ENCODE measurements at regions not wholly inside any gene's neighbourhood (a gene's known extent, or its start where the extent isn't known, plus 50 kb on each side); places are given as distances from the start of the nearest gene placed in this dataset.
"Not testable (repeated sequence)": the region's sequence is repeated elsewhere in the genome, so short reads cannot be mapped to it uniquely, and the experiment has no call there.

DNA sequence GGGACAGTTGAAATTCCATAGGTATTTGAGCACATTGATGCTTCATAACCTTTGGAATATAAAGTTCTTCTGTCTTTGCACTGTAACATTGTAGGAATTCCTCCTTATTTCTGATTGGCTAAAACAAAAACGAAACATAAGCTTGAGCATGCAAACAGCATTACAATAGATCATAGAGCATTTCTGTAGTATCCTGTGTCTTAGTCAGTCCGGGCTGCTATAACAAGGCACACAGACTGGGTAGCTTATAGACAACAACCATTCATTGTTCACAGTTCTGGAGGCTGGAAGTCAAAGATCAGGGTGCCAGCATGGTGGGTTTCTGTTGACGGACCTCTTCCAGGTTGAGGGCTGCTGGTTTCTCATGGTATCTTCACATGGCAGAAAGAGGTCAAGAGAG is 188.7 kb upstream of the SOX21 start:
- DNase-seq: no peak

DNA sequence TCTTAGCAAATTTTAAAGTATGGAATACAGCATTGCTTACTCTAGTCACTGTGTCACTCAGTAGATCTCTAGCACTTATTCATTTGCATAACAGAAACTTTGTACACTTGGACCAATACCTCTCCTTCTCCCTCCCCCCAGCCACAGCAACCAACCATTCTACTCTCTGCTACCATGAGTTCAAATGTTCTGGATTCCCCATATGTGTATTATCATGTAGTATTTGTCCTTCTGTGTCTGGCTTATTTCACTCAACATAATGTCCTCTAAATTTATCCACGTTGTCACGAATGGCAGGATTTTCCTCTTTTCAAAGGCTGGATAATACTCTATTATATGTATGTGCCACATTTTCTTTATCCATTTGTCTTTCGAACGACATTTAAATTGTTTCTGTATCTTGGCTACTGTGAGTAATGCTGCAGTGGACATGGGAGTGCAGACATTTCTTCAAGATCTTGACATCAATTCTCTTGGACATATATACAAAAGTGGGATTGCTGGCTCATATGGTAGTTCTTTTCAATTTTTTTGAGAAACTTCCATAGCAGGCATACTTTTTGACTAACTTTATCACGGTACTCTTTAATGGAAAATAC is 184.5 kb upstream of the SOX21 start:
- no peak for DNase-seq

DNA sequence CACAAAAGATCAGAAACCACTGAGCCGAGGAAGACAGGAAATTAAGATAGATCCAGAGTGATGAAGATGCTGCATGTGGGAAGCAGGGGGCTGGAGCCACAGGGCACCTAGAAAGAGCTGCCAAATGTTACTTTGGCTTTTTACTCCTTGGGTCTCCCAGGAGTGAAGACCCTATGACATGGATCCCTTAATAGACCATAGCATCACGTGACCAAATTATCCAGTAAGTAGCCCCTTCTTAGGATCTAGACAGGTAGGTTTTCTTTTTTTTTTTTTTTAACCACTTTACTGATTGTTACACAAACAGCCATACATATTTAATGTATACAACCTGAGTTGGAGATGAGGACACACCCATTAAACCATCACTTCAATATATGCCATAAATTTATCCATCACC is 183.9 kb upstream of the SOX21 start:
- DNase-seq: no peak

DNA sequence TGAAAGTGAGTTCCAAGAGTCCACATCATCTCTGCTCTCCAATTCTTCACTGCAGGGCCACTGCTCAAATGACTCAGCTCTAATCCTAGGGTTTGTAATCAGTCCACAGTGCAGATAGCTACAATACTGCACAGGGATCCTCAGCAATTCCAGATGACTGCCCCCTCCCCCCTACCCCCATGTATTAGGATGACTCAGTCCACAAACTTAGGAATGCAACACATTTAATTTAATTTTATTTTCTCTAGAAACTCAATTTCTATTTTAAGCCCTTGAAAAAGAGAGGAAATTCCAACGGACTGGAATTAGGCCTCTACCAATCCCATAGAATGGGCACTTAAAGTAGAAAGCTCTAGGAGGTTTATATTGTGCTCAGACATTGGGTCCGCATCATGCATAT is 173.8 kb upstream of the SOX21 start:
- DNase-seq: no peak

DNA sequence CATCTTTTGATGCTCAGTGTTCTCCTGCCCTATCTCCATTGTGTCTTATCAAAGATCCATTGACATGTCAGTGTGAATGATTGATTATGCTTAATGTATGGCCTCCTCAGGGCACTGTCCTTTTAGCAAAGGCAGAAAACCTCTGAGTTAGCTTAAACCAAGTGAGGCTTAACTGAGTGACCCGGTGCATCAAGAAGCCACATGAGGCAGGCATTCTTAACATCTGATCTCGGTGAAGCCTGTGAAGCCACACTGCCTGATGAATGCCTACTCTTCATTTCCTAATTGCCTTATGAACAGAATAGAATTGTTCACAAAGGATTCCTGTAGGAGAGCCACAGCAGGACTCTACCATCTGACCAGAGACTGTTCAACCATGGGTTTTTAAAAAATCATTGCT is 168.1 kb upstream of the SOX21 start:
- DNase-seq: no peak

DNA sequence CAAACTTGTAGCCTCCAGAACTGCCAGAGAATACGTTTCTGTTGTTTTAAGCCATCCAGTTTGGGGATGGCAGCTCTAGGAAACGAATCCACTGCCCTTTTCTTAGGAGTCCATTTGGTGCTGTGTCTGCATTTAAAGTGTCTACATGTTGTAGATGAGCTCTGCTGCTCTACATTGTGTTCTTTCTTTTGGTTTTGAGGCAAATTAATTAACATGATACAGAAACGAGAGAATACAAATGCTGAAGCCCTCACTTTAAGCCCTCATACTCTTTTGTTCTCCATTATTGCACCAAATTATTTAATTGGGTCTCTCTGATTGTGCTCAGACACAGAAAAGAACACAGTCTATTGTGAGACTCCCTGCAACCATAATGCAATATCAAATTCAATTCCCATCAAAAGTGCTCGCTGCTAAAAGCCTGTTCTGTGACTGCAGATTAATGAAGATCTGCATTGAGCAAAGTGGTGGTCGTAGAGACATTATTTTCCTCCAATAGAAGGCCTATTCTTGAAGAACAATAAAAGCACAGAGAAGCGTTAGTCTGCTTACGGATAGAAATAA is 166.3 kb upstream of the SOX21 start:
- DNase-seq: no peak

DNA sequence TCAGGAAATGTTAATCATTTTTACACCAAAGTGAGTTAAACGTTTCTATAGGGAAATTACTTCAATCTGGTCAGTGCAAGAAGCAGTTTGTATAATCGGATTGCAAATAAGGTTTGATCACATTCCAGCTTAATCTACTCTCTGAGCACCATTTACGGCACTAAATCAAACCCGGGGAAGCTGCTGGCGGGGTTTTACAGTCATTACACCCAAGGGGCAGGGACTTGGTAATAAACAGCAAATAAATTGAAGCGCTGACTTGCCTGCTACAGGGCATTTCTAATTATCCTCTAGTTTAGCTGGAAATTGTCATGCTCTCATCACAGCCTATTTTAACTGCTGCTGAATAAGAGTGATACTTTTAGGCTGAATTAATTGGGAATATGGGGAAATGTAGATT is 152.1 kb upstream of the SOX21 start:
- DNase-seq: no peak

DNA sequence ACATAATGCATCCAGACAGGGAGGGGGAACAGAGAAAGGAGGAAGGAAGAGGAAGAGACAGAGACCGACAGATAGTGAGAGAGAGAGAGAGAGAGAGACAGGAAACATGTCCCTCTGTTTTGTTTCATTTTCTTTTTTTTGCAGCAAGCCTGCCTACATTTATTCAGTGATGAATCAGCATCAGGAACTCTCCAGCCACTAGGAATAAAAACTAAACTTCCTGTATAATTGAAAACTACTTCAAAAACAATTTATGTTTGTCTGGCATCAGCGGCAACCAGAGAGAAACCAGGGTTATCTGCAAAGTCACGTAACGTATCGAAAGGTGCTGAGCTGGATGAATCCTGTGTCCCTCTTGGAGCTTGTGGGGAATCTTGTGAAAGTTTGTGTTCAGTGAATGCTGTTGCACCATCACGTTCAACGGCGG is 148.6 kb upstream of the SOX21 start:
- no peak for DNase-seq

DNA sequence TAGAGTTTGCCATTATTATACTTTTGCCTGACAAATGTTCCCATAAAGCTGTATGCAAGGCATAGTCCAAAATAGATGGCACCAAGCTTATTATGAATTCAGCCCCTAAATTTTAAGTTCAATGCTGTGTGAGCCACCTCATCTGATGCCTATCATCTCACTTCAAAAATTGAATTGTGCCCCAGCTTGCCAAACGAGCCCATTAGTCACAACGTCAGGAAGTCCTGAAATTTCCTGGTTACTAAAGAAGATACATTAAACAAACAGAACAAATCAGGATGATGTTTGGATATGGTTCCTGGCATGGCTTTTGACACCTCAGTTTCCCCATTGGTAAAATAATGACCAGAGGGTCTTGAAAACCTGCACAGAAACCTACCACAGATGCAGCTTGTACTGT is 147.5 kb upstream of the SOX21 start:
- no peak for DNase-seq

DNA sequence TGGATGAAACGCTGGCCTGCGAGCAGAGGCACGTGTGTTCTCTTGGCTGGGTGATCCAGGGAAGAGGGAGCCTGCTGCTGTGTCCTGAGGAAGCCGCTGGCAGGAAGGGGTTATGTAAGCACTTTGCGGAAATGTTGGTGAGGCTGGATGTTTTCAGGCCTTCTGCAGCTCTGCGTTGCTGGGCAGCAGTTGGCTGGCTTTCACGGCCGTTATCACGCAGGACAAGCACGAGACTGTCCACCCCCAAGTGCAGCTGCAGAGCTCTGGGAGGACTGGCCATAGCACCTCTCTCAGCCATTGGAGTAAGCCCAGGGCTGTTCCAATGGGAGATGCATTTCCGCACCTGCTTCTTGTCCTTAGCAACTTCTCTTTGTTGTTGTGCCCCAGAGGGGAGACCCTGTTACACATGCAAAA is 146.9 kb upstream of the SOX21 start:
- DNase-seq: no peak

DNA sequence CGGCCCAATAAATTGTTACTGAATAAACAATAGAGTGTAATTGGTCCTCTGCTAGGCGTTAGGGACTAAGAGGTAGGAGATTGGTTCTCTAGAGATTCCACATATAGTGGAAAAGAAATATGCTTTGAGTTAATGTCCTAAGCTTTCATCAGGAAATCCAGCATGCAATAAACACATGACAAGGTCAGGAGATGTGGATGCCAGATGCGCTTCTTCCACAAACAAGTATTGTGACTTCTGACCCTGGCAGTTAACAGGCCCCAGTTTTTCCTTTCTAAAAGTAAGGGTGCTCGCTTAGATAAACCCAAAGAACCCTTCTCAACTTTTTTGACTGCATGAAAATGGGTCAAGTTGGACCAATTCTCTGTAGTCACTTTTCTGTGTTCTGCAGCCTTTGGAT is 146.5 kb upstream of the SOX21 start:
- DNase-seq: no peak

DNA sequence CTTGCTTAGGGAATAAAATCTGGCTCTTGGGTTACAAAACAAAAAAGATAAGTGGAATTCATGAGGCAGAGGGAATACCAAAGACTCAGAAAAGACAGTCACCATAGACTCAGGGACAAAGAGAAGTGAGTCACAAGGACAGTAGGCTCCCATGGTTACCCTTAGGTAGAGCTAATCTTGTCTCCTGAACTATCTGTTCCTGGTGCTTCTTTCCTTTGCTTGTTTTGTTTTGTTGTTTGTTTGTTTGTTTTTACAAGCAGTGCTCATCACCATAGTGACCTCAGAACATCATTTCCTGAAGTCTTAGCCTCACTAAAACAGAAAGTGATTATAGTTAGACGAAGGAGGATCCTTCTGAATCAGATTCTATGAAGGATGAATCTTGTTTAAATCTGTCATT is 142.3 kb upstream of the SOX21 start:
- DNase-seq: no peak

DNA sequence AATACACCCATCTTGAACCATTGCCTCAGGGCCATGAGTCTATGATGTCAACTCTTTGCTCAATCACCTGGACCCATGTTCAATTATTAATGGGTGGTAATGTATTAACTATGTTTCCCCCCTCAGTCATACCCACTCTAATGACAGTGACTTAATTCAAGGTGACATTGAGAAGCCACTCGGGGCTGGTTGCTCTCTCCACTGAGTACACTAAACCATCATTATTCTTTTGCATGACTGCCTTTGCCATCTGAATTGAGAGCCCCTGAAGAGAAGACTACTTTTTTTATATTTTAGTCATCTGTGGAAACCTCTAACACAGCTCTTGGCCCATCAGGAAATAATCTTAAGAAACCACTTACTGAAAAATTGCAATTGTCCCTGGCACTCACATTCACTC is 139.2 kb upstream of the SOX21 start:
- DNase-seq: no peak

DNA sequence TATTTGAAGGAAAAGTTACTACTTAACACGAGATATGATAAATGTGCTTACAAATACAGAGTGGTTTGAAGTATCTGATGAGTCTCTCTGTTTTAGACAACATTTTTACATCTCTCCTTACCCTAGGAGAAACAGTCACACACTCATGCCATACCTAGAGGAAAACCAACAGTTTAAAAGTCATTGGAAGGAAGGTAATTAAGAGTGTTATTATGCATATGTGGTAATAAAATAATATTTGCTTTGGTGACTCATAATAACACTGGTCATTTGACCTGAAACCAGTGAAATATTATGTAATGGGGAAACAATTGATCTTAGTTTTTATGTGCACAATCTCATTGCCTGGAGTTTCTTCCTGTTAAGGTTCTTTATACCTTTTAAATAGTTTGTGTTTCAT is 136.9 kb upstream of the SOX21 start:
- DNase-seq: no peak

DNA sequence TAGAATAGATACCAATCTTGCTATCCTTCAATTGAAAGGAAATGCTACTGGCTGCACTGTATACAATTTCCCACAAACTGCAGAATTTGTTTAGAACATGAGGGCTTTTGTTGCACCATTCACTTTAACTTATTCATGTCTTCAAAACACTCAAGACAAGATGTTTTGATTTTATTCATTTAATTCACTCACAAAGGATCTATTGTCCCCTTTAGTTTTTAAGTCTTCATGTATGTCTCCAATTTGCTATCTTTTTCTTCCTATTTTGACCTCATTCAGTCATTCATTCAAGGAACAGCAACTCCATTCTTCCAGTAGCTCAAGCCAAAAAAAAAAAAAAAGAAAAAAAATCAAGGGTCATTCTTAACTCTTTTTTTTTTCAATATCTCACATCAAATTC is 130.6 kb upstream of the SOX21 start:
- no peak for DNase-seq

DNA sequence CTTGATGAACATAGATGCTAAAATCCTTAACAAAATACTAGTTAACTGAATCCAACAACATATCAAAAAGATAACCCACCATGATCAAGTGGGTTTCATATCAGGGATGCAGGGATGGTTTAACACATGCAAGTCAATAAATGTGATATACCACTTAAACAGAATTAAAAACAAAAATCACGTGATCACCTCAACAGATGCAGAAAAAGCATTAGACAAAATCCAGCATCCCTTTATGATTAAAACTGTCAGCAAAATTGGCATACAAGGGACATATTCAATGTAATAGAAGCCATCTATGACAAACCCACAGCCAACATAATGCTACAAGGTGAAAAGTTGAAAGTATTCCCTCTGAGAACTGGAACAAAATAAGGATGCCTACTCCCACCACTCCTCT is 124.7 kb upstream of the SOX21 start:
- DNase-seq: not testable (repeated sequence)

DNA sequence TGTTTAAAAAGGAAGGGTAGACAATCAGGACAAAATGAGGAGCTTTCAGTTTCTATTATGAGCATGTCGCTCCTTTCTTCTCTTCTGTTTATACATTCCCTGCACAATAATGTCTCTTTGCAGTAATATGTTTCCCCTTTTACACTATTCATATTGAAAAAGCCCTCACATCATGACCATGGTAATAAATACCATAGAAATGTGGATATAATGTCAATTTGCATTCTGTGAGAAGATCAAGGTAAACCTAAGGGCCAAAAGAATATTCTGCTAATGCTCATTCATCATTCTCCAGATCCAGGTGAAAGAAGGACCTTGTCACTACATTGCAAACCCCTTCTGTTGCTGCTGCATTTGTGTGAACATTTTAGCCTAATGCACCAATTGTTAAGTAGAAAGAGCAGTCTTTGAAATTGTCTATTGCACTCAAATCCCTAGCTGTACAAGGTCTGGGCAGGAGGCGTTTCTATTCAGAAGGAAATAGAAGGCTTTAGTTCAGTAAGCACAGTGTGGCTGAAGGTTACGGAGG is 117.6 kb upstream of the SOX21 start:
- DNase-seq: no peak

DNA sequence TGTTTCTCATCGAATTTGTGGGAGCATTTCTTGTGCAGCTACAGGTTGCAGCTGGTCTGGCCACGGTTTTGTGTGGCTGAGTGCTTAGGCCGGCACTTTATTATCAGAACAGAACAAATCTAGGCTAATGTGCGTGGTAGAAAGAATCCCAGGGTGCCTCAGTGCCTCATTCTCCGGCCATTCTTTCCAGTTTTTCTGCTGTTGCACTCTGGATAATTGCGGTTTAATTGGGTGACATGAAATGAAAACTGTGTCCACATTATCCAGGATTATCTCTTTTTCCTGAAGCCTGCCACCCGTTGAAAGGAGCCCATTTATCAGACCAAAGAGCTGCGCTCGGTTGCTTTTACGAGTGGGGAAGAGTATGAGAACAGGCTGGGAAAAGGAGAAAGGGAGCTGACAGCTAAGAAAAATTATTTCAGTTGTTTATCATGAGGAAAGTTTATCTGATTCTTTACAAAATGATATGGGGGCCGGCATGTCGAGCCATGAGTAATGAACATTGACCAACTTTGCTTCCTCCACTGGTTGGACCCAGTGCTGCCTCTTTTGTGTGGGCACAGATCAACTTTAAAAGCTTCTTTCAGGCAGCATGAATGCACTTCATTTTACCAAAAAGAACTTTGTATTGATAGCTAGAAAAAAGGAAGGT is 117.0 kb upstream of the SOX21 start:
- no peak for DNase-seq

DNA sequence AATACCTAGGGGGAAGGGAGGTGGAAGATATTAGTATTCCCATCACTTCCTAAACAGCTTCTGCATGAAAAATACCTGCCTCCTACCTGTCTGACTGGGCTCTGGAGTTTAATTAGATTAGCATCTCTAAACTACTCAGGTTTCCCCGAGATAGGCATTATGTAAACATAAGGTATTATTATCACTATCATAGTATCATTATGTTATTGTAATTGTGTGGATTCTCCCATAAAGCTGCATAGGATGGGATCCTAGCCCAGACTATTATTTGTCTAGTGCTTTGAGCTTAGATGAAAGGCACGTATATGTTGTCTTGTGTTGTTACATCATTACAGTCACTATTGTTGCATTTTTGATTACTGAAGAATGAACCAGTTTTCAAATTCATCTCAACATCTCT is 115.2 kb upstream of the SOX21 start:
- no peak for DNase-seq

DNA sequence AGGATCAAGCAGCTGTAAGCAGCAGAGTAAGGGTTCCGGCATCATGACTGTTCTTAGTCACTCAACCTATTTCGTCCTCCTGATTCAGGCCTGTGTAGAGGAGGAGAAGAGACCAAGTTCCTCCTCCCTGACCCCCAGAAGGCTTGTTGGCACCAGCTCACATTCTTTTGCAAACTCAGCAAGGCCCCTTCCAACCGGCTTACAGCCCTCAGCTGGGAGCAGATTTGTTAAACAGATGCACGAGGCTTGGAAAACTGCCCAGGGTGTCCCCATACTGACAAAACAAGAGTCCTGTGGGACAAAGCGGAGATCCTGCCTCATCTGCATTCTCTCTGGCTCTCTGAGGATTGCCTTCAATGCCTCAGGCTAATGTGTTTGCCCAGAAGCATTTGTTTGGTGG is 113.2 kb upstream of the SOX21 start:
- DNase-seq: no peak

DNA sequence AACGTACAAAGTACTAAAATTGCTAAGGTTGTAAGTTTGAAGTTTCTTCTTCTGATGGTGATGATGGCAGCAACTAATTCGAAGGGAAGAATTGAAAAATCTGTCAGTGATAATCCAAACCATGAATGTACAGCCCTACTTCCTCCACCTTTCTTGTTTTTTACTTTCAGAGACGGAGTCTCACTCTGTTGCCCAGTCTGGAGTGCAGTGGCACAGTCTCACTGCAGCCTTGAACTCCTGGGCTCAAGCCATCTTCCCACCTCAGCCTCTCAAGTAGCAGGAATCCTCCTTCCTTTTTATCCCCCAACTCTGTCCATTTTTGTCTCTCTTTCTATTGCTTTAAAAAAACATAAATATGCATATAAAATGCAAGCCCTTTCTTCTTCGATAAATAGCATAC is 112.3 kb upstream of the SOX21 start:
- no peak for DNase-seq

DNA sequence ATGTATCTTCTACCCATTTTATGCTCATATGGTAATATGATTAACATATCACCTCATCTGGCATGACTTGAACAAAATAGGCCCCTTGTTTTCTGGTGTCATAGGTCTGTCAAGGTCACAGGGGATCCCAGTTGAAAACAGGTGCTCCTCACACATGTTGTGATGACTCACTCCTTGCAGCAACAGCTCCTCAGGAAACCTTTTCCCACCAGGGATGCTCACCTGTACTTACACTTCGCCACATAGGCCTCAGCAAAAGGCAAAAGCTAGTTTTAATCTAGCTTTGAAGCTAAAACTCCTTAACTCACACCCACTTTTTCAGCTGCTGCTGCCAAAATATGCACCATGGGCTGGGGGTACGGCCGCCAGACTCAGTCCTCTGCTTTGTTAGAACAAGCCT is 110.0 kb upstream of the SOX21 start:
- DNase-seq: no peak

DNA sequence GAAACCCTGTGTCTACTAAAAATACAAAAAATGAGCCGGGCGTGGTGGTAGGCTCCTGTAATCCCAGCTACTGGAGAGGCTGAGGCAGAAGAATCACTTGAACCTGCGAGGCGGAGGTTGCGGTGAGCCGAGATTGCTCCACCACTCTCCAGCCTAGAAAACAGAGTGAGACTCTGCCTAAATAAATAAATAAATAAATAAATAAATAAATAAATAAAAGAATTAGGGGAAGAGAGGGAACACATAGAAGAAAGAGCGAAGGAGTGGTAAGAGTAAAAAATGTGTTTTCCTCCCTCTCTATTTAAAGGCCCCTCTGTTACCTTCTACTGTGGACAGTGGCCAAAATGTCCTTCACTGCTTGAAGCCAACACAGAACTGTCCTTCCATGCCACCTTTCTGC is 103.9 kb upstream of the SOX21 start:
- no peak for DNase-seq

DNA sequence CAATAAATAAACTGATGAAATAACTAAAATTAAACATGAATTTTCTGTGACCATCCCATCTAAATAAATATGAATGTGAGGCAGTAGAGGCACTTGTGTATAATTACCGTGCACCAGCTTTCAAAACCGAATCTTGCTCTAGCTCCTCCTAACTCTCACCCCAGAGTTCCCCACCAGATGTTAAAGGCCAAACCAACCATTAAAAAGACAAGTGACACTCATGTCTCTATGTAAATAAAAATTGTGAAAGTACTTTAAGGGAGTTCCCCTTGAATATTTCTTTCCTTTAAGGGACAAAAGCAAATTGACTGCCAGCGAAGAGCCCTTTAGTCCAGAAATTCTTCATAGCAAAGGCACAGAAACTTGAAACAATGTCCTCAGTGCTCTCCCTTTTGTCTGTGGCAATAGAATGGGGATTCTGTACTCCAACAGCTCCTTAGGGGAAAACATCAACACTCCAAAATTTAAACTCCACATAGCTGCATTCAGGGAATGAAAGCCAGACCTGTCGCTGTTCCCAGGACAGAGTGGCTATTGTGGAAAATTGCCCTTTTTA is 101.7 kb upstream of the SOX21 start:
- DNase-seq: no peak

DNA sequence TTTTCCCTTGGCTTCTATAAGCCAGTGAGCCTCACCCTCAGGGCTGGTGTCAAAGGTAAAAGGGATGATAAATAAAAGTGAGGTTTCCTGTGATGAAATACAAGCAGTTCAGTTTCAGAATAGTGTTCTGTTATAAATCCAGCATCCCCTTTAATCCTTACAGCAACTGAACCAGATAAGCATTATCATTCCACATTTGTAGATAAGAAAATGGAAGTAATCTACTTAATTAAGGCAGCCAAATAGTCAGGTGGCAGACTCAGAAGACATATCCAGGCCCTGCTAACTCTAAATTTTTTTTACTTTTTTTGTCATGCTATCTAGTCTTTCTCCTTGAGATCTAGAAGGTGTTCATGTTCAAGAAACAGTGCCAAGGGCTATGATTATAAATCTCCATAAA is 99.4 kb upstream of the SOX21 start:
- no peak for DNase-seq
